ENCODE measurements at regions not wholly inside any gene's neighbourhood (a gene's known extent, or its start where the extent isn't known, plus 50 kb on each side); places are given as distances from the start of the nearest gene placed in this dataset.

DNA sequence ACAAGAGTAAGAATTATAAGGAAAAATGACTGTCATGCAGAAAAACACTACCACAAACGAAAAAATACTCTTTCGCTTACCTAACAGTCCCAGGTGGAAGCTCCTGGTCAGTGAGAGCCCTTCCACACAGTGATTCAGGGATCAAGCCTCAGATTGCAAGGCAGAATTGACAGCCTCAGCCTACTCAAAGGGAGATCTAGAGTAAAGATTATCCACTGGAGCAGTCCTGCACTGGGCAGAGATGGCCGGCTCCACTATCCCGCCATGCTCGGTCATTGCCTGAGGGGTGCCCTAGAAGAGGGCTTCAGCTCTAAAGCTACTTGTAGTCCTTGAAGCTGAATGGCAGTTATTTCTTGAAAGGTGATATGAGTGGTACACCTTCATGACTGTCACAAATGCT is 174.7 kb downstream of the TTC8 start:
- H3K9me3 ChIP-seq (ENCODE audit: control insufficient read depth, low read depth, low read length), result no peaks in the 10 kb centered on the region
- no peak overlapping the region; a peak in 1 of 7 replicates for H3K27ac Mint-ChIP-seq
- H3K18ac ChIP-seq (ENCODE audit: insufficient read length, low read depth, low read length), result no peak overlapping the region
- no peak for DNase-seq
- no peak overlapping the region for H3K4me2 ChIP-seq (ENCODE audit: insufficient read depth, insufficient read length, low read length)
- no peaks in the 10 kb centered on the region for H3K4me1 ChIP-seq (ENCODE audit: insufficient read depth, low read length)
- WGBS (ENCODE audit: extremely low coverage, insufficient read length, low lambda C conversion rate), result no CpG with 5 or more reads among the region's 5 CpGs
- H3K4me3 Mint-ChIP-seq, result no peak overlapping the region
- no peak overlapping the region for H4K5ac ChIP-seq (ENCODE audit: insufficient read length, low read depth, low read length)
- no peak overlapping the region for H3K23ac ChIP-seq (ENCODE audit: insufficient read length, low read depth, low read length)
- H3K9ac ChIP-seq (ENCODE audit: extremely low read depth, insufficient read length, low read length), result no peak overlapping the region
- H2AK5ac ChIP-seq (ENCODE audit: insufficient read length, low read length), result no peak overlapping the region
- H4K91ac ChIP-seq (ENCODE audit: insufficient read length, low read depth, low read length), result no peak overlapping the region
- no peaks in the 10 kb centered on the region for H4K20me1 ChIP-seq (ENCODE audit: control insufficient read depth, insufficient read depth, insufficient read length)
- H3K4me1 Mint-ChIP-seq, result peaks cover 0 to 4% of the 10 kb centered on the region in 2 experiments; a peak in 1 of 4 replicates
- peaks cover 15% of the 10 kb centered on the region for H3K27me3 Mint-ChIP-seq (ENCODE audit: low read depth)
- no peak overlapping the region for H3T11ph ChIP-seq (ENCODE audit: low read length)
- no peak overlapping the region for H3K14ac ChIP-seq (ENCODE audit: insufficient read depth, low read length)
- no peak overlapping the region for H3K27ac ChIP-seq (ENCODE audit: insufficient read length, low read depth, low read length)
- no peak overlapping the region for H2BK20ac ChIP-seq (ENCODE audit: low read depth, low read length, poor library complexity, severe bottlenecking)
- H4K8ac ChIP-seq (replicated peaks; ENCODE audit: insufficient read length, low read depth, low read length), result no peak overlapping the region
- no peaks in the 10 kb centered on the region for H3K23me2 ChIP-seq (ENCODE audit: insufficient read length, low read depth, low read length, poor library complexity, severe bottlenecking)
- H3K79me1 ChIP-seq (ENCODE audit: insufficient read depth, low read depth, low read length, poor library complexity, severe bottlenecking), result no peaks in the 10 kb centered on the region
- no peak overlapping the region for H2BK15ac ChIP-seq (ENCODE audit: low read depth, low read length)
- H3K4ac ChIP-seq (ENCODE audit: low read depth, low read length), result no peak overlapping the region
- H3K27me3 ChIP-seq (ENCODE audit: insufficient read depth, low read length), result no peaks in the 10 kb centered on the region
- no peaks in the 10 kb centered on the region; a peak in 2 of 7 replicates for H3K36me3 Mint-ChIP-seq (ENCODE audit: insufficient read depth in 1 of 3, low read depth in 3 of 3)
- no peak overlapping the region for H2AFZ ChIP-seq (ENCODE audit: low read length)
- no peak overlapping the region for H3K56ac ChIP-seq (ENCODE audit: insufficient read length, low read depth, low read length)
- no peaks in the 10 kb centered on the region; a peak in 3 of 5 replicates for H3K9me3 Mint-ChIP-seq
- no peak overlapping the region for H2BK12ac ChIP-seq (ENCODE audit: insufficient read length, low read depth, low read length)
- no peak overlapping the region for H2BK5ac ChIP-seq (ENCODE audit: insufficient read length, low read length)
- H2BK120ac ChIP-seq (ENCODE audit: low read depth, low read length, poor library complexity, severe bottlenecking), result no peak overlapping the region
- TF ChIP-seq, protein P1, sequence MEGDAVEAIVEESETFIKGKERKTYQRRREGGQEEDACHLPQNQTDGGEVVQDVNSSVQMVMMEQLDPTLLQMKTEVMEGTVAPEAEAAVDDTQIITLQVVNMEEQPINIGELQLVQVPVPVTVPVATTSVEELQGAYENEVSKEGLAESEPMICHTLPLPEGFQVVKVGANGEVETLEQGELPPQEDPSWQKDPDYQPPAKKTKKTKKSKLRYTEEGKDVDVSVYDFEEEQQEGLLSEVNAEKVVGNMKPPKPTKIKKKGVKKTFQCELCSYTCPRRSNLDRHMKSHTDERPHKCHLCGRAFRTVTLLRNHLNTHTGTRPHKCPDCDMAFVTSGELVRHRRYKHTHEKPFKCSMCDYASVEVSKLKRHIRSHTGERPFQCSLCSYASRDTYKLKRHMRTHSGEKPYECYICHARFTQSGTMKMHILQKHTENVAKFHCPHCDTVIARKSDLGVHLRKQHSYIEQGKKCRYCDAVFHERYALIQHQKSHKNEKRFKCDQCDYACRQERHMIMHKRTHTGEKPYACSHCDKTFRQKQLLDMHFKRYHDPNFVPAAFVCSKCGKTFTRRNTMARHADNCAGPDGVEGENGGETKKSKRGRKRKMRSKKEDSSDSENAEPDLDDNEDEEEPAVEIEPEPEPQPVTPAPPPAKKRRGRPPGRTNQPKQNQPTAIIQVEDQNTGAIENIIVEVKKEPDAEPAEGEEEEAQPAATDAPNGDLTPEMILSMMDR (conservative IDR thresholded peaks at IDR 0.05), result no peak
- H3K79me2 ChIP-seq (ENCODE audit: insufficient read depth, low read length), result no peaks in the 10 kb centered on the region
